NCI-H1105 treated with DMSO at 0.1 percent for 48 hours (cell line): ENCODE measurements at regions not wholly inside any gene's neighbourhood (a gene's known extent, or its start where the extent isn't known, plus 50 kb on each side); places are given as distances from the start of the nearest gene placed in this dataset.

ENCODE experiments used
- DNase-seq: peaks from one replicate; lab custom pipeline; 2025; lab: John Stamatoyannopoulos, UW

DNA sequence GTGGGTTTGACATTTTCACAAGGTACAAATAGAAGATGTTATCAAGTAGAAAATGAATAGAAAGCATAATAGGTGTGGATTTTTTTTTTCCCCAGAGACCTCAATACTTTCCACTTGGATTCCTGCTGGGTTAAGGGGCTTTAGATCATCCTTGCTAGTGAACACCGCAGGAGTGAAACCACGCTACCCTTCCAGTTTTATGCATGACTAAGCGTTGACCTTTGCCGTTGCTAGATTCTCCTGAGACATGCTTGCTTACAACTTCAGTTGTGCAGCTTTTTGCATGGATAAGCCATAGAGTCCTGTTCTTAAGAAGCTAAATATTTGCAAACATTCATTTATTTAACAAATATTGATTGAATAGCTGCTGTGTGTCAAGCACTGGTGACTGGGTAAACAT lies 299.7 kb upstream of the LMCD1 start:
- no peak for DNase-seq

DNA sequence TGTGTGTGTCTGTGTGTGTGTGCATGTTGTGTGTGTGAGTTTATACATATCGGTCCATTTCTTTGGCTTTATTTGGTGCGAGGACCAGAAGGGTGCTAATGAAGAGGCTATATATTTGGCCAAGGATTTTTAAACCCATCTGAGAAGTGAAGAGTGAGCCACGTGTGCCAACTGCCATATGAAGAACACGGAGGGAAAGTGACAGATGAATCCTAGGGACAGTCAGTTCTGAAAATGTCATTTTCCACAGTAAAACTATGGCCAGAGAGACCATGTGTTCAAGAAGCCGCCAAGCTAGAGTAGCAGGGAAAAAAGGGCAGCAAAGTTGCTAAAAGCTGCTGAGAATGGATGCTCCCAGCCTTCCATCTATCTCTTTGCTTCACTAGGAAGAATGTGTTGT lies 297.3 kb upstream of the LMCD1 start:
- DNase-seq = no peak

DNA sequence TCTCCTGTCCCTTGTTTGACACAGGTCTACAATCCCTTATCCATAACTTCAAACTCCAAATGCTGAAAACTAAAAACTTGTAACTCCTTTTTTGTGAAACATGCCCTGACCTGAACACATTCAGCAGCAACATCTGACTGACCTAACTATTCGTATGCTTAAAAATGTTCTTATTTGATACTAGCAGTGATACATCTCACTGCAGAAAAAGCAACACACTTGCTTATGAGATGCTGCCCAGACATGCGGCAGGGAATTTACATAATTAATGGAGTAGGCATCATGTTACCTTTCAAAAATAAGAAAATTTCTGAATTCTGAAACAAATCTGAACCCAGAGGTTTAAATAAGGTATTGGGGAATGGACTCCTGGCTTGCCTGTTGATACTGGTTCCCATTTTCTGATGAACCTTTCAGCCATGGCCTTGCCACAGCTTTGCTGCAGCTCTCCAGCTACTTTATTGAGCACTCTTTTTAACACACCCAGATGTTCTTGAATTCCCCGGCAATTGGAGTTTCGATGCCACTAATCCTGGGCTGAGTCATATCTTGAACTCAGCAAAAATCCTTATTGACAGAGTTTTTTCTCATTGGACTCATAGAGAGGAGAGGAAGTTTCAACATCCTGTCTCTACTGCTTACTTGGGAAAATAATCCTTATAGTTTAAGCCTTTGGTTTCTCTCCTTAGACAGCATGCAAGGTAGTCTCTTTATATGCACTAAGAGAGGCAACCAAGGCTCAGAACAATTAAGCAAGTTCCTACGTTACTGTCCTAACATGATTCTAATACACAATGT lies 296.6 kb upstream of the LMCD1 start:
- DNase-seq = no peak

DNA sequence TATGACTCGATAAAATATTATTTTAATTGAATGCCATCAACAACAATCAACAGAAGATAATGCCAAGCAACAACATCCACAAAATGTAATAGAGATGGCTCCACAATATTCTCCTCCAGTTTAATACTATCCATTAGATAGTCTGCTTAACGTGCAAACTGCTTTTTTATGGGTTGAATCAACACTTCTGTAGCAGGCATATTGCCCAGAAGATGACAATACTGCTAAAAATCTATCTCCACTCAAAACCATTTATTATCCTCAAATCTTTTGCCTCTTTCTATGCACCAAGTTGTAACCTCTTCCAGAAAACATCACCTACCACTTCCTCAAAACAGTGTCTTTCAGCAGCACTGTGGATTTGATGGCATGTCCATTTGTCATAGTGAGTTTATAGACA lies 295.7 kb upstream of the LMCD1 start:
- no peak for DNase-seq

DNA sequence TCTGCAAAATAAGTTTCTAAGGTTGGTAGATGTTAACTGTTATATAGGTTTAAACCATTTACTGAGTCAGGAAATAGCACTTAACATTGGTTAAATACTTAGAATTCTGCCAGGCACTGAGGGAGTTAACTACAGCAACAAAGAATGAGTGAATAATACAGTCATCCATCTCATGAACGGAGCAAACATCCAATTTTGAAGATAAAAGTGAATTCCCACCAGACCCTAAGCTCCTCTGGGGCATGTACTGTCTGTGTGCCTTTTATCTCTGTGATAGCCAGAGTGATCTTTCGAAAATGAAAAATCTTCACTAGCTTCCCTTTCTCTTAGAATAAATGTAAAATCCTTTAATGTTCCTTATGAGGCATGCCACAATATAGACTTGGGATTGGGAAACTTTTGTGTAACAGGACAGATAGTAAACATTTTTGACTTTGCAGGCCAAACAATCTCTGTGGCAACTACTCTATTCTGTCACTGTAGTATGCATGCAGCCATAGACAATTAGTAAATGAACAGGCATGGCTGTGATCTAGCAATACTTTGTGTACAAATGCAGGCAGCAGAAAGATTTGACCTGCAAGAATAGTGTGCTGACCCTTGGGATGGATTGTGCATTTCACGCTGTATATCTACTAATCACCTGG lies 294.5 kb upstream of the LMCD1 start:
- no peak for DNase-seq

DNA sequence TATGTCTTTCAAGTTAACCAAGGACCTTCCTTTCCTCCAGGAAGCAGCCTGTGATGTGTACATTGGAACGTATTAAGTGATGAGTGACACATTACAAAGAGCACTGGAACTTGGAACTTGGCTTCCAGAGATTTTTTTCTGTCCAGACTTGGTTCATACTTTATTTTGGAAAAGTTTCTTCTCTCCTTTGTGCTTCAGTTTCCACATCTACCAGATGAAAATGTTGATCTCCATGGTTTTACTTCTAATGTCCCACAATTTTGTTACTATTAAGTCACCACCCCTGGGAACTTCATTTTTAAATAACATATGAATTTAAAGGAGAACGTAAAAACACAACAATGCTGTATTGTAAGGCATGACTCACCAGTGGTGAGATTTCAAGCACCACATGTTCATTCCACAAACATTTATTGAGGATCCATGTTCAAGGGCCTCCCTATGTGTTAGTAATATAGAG lies 290.7 kb upstream of the LMCD1 start:
- no peak for DNase-seq

DNA sequence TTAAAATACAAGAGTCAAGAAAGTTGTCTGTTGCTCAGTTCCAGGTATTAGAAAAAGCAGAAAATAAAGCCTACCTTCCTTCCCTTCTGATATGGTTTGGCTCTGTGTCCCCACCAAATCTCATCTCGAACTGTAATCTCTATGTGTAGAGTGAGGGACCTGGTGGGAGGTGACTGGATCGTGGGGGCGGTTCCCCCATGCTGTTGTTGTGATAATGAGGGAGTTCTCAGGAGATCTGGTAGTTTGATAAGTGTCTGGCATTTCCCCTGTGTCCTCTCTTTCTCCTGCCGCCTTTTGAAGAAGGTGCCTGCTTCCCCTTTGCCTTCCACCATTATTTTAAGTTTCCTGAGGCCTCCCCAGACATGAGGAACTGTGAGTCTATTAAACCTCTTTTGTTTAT lies 288.8 kb upstream of the LMCD1 start:
- DNase-seq = no peak

DNA sequence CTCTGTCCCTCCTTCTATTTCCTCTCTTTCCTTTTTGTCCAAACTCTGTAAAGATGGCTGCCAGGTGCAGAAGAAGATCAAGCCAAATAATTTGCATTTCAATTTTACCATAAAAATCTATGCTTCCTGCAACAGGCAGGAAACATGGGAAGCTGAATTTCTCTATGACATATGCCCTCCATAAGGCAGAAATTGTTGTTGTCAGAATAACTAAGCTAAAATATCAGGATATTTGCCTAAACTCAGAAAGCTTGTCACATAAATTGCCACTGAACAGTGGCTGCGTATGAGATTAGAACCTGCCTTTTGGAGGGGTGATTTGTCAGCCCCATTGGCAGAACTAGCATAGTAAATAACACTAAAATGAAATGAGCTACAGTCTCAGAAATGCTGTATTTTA lies 288.3 kb upstream of the LMCD1 start:
- DNase-seq = no peak

DNA sequence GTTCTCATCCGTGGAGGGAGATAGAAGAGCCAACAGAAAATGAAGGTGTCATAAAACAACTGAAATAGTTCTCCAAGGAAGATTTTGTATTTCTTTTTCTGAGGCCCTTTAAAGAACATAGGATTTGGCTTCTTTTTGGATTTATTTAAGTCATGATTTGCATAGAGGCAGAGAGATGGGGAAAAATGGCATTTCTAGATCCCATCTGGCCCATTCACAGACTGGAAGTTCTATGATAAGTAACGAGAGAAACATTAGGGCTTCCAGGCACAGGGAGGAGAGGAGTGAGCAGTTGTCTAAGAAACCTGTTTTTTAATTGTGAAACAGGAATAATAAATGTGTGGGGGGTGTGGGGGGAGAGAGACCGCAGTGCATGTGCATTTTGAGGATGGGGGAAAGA lies 285.8 kb upstream of the LMCD1 start:
- DNase-seq = no peak

DNA sequence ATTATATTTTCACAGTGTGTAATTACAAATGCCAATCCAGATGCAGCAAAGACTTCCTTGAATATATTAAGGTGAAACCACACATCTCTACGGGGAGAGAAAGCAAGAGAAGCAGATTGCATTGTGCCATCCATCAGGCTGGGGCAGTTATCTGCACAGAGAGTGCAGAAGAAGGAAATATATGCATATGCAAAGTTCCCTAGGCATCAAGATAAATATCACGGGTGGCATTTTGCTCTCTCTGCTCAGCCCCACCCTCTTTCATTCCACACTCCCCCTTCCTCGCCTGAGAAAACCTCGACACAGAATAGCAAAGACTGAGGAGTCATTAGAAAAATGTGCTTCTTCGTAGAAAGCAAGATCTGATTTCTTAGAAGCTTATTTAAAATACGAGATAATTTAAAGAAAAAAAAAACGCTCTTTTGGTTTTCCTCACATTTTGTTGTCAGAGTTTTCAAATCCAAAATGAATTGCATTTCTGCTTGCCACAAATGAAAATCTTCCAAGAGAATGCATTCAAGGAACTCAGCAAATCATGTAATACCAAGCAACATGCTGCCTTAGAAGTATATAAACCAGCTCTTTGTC lies 283.2 kb upstream of the LMCD1 start:
- no peak for DNase-seq

DNA sequence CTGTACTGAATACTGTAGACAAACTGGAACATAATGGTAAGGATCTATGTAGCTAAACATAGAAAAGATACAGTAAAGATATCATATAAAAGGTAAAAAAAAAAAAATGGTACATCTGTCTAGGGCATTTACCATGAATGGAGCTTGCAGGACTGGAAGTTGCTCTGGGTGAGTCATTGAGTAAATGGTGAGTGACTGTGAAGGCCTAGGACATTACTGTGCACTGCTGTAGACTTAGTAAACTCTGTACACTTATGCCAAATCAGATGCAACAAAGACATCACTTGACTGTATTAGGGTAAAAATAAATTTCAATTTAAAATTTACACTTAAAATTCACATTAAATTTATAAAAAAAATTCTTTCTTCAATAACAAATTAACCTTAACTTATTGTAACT lies 281.3 kb upstream of the LMCD1 start:
- DNase-seq = no peak

DNA sequence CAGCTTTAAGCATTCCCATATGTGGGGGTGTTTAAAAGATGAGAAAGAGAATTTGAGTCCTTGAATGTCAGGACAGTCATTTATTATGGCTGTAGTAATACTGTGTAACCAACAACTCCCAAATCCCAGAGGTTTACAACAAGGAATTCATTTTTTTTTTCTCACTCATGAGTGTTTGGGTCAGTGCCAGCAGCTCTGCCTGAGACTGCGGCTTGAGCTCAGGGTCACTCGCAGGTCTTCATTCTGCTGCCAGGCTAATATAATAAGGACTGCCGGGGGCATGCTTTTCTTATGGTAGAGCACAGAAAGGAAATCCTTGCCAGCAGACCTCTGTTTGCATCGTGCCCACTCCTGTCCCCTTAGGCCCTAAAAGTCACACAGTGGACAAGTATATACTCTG lies 277.9 kb upstream of the LMCD1 start:
- peak; percentile 1 for DNase-seq

DNA sequence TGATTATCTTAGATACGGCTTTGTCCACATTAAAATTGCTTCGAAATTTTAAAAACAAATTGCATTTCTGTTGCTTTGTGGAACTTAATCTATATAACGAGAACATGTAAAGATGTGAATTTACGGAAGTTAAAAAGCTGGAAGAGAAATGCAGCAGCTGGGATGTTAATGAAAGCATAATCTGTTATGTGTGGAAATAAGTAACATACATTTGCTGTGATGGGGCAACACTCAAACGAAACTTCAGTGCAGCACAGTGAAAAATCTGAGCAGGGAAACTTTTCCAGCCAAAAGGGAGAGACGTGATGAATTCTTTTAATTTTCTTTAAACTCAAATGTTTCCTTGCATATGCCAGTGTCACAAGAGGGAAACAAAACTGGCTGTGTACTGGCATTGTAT lies 276.7 kb upstream of the LMCD1 start:
- no peak for DNase-seq

DNA sequence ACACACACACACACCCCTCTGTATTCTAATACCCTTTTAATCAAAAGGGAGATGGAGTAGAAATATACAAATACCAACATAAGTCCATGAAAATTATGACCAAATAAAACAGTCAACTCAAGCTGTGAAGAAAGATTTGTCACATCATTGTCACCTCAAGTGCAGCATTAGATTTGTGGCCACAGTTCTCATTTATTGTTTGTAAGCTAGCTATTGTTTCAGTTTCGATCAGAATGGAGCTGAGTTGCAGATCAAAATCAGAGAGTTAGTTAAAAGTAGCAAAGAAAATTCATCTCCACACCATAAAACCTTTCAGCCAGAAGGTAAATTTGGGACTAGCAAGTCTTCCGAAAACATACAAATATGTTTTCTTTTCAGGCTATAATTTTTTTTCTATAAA lies 267.7 kb upstream of the LMCD1 start:
- no peak for DNase-seq

DNA sequence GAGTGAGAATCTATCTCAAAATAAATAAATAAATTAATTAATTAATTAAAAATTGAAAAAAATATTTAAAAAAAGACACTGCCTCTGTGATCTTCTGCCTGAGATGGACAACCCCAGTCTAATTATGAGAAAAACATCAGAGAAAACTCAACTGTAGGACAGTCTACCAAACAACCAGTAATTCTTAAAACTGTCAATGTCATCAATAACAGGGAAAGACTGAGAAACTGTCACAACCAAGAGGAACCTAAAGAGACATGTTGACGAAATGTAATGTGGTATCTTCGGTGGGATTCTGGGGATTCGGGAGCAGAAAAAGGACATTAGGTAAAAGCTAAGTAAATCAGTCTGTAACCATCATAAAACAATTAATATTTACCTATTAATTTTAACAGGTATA lies 265.4 kb upstream of the LMCD1 start:
- no peak for DNase-seq

DNA sequence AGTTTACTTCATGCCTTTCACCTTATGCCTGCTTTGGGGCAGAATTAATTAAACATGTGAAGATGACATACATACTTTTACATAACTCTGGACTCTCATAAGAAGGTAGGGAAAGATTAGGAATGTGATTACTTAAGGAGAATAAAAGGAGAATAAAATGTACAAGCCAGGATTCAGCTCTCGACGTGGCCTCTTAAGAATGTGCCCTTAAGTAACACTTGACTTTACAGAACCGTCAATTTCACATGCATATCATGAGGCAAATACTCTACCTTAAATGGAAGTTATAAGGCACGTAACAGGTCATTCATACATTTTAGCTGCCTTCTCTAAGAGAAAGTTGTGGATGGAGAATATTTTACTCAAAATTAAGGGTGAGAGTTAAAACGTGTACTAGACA lies 263.7 kb upstream of the LMCD1 start:
- DNase-seq = no peak

DNA sequence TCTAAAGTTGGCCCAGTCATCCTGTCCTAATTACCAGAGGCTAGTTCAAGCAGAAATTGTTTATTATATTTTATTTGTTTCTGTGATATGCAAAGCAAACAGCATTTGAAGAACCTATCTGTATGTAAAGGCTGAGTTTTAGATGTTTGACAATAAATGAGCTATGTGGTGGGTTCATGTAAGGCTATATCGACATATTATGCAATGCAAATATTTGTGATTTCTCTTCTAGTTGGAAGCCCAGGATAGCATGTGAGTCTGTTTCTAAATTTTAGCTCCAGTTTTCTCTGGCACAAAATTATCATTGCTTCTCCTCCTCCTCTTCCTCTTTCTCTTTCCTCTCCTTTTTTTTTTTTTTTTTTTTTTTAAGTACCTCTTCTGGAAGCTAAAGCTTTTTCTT lies 263.2 kb upstream of the LMCD1 start:
- no peak for DNase-seq

DNA sequence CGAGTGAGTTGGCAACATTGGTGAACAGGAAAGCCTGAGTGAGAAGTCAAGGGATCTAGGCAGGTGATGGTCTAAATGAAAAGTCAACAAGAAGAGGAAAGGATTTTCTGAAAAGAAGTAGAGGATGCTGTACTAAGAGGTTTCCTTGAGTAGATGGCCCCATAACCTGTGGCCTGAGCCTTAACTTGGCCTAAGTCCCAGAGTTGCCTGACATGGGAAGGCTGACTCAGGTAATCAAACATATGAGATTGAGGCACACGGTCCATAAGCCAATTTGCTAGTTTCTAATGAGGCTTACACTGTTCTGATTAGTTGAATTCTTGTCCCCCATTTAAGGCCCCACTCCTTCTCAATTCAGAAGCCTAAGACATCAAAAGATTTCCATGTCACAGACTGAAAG lies 262.5 kb upstream of the LMCD1 start:
- DNase-seq = no peak

DNA sequence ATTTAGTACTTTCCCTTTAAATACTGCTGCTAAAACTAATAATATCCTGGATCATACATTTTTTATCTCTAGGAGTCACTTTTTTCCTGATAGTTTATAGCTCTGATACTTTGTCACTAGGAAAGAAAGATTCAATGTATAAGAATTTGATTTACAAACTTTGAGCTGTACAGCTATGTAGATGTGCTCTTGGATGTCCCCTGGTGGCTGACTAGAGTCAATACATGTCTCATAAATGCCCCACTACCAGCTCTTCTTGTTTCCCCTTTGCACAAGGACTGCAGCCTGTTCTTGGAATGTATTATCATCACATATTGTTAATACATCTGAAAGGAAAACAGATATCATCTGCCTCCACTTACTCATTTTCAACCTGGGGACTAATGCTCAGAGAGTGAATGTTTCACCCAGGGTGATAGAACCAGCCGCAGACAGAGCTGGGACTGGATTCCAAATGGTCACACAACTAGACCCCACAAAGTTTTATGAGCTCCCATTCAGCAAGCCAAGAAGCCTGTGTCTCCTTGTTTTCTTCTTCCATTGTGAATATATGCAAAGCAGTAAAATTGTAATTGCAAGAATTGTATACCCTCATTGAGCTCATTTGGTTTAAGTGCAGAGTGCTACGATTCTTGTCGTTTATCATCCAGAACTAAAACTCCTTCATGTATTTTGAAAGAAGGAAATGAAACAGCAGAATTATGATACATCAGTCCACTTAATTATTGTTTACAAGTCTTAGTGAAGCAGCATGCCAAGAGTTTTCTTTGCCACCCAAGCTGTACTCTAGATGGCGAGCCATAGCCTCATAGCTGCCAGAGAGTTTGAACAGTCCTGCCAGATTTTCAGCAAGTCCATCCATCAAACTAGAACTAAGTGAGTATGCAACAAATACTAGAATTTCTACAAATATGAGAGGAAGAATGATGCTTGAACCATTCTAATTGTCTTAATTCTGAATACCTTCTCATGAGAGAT lies 261.6 kb upstream of the LMCD1 start:
- DNase-seq = peak; percentile 7

DNA sequence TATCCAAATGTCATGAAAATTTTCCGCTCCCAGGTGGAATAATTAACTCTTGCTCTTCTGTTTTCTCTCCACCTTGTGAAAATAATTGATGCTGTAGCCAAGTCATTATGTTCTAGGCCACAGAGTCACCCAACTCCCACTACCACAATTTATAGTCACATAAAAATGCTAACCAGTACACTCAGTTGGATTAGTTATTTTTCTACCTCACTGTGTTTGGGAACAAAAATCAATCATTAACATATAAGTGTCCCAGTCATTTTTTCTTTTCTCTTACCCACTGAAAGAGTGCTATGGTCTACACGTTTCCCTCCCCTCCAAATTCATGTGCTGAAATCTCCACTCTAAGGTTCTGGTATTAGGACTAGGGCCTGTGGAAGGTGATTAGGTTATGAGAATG lies 255.6 kb upstream of the LMCD1 start:
- DNase-seq = no peak

DNA sequence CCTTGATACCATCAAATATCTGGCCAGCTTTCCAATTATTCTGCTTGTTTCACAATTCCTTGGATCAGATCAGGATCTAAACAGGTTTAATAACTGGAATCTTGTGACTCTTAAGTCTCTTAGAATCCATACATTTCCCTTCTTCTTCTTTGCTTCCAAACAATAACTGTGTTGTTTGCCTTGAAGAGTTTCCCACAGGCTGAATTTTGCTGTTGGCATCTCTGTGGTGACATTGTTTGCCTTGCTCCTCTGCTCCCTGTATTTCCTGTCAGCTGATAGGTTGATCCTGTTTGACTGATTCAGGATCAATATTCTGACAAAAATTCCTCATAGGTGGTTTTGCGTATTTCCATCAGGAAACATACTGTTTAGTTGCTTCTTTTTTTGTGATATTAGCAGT lies 248.4 kb upstream of the LMCD1 start:
- DNase-seq = no peak

DNA sequence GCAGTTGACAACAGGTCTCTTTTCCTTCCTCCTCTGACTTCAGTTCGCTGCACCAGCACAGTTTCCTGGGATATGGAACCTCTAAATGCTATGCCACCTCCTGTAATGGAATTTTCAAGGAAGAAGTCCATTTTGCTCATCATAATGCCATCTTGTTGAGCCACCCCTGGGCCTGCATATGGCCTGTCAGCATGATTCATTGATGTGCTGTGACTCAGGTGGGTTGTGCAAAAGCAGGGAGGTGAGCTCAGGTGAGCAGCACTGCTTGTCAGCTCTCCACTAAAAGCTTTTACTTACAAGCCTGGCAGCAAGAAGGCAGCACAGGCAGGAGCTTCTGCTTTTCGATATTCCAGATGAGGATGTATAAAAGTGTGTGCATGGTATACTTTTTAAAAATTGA lies 247.1 kb upstream of the LMCD1 start:
- DNase-seq = no peak
